VCaP (cell line): ENCODE measurements at regions not wholly inside any gene's neighbourhood (a gene's known extent, or its start where the extent isn't known, plus 50 kb on each side); places are given as distances from the start of the nearest gene placed in this dataset.
A peak's percentile ranks its signal among the peaks of the same experiment; 100 is the strongest.

Experiments used
- H3K27ac ChIP-seq: fragments of 450-650 bp; 2 replicates; pipeline ENCODE4 v1.5.1; 2017
- CTCF ChIP-seq: fragments of 450-650 bp; conservative IDR thresholded peaks from 2 replicates; pipeline ENCODE4 v1.5.1; 2017; ENCODE audit warnings: mild to moderate bottlenecking, moderate library complexity

DNA sequence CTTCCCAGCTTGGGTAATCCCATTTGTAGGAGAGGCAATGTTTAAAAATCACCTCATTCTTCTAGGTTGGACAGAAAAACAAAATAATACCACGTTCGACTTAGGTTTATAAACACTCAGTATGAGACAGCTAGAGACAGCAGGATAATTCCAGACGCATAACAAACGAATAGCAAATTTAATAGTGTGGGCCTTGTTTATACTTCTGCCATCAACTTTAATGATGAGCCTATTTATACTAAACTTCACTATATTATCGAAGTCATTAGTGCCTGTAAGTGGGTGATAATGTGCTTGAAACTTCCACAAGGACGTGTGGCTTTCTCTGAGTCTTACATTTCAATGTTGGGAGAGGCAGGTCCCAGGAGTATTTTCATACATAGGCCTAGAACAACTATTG lies 255.7 kb upstream of the PPARGC1A start:
- TF ChIP-seq CTCF: no peak
- no peak overlapping the region for H3K27ac ChIP-seq

DNA sequence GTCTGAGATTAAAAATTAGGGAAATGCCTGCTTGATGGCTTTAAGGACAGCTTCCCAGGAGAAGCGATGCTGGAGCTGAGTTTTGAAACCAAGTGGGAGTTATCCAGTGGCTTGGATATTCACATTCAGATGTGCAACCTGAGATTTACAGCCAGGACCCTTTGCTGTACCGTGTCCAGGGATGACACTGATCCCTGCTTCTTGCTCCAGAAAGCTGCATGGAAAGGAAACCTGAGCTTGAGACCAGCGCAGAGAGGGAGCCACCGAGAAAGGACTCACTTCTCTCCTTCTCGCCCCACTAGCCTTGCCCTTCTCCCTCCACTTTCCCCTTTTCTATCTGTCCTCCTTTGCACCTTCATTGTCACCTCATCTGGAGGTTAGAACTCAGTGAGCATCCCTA lies 254.5 kb upstream of the PPARGC1A start:
- no peak overlapping the region for H3K27ac ChIP-seq
- TF ChIP-seq CTCF: no peak

- TF ChIP-seq CTCF: no peak
These were observed 253.9 kb upstream of the PPARGC1A start for GRCh38 chr4:24143741-24144140.

GRCh38 chr4:24141836-24142235 lies 252.0 kb upstream of the PPARGC1A start:
- H3K27ac ChIP-seq: no peak overlapping the region
- no peak for TF ChIP-seq CTCF

More at GRCh38 chr4:24143741-24144140, 253.9 kb upstream of the PPARGC1A start:
- H3K27ac ChIP-seq: no peak overlapping the region

GRCh38 chr4:24140892-24141291 lies 251.0 kb upstream of the PPARGC1A start:
- no peak overlapping the region for H3K27ac ChIP-seq
- TF ChIP-seq CTCF: no peak

DNA sequence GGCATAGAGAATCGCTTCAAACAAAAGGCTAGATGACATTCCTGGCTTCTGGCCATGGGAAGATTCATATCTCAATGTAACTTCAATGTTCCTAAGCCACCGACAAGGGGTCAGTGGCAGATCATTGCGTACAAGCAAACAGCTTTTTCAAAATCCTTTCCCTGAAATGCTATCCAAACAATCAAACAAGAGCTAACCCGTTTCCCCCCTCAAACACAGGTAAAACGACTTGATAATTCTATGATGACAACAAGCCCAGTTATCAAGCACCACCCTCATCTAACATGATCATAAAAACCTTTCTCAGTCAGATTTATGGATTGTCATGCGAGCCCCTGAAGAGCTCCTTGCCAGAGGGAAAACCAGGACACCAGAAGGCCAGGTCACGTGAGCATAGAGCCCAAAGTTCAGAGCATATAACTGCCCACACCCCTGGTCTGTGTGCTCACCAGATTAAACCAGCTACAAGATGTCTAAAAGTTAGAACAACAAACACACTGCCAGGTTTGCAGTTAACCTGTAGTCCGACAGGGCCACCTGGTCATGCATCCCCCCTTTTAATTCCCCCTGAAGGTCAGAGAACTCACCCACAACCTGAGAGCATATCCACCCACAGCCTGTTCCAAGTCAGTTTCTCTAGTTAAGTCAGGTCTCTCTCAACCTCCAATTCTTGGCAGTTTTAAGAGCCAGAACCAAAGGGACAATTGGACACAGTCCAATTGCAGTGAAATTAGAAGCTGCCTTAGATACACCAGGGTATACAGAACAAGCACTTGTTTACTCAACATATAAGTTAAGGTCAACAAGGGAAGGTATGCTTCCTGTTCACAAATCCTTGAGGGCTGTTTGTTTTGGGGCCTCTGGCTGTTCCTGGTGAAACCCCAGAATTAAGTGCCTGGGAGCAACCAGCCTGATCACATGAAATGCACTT lies 248.1 kb upstream of the PPARGC1A start:
- H3K27ac ChIP-seq: peak overlapping the region; percentile 68
- TF ChIP-seq CTCF: no peak

GRCh38 chr4:24131954-24132673 lies 242.3 kb upstream of the PPARGC1A start:
- TF ChIP-seq CTCF: no peak
- H3K27ac ChIP-seq: no peak overlapping the region
